Left forelimb (tissue), 1 donor: ENCODE measurements at regions not wholly inside any gene's neighbourhood (a gene's known extent, or its start where the extent isn't known, plus 50 kb on each side); places are given as distances from the start of the nearest gene placed in this dataset.

Source experiments
- DNase-seq: peaks from one replicate; pipeline ENCODE4 v3.0.0-alpha.2; 2018; ENCODE audit warnings: low spot score

DNA sequence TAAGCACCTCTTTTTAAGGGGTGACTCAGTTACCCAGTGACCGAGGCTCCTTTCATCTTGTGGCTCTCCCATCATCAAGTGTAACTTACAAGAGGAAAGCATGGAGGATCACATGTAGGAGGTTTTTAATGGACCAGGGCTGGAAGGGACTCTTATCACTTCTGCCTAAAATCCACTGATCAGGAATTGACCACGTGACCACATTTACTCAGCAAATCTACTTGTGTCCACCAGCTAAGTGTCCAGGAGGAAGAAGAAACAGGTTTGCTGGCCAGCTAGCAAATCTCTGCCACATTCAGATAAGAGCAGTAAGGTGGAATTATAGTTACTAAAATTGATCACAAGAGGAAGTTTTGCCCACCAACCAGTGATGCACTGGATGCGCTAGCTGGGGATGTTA, 486.0 kb downstream of the ENC1 start:
- no peak for DNase-seq

DNA sequence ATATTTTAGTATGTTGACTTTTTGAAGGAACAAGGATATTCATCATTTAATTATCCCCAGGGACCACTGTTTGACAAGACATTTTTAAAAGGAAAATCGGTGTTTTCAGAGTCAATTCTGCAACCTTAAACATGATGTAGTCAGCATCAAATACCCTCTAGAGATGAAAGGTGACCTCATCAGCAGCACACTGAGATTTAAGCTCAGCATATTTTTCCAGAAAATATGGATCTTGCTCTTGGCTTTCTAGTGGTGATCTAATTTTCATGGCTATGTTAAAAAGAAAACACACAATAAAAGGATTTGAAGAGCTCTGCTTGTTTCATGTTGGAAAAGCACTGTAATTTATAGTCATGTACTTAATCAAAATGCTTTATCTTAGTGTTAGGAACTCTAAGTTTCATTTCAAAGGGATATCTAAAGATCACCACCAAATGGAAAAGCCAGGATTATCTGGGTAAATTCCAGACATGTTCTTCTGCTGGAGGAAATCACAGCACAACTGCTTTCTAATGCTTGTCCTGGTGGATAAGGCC, 487.2 kb downstream of the ENC1 start:
- DNase-seq: no peak

DNA sequence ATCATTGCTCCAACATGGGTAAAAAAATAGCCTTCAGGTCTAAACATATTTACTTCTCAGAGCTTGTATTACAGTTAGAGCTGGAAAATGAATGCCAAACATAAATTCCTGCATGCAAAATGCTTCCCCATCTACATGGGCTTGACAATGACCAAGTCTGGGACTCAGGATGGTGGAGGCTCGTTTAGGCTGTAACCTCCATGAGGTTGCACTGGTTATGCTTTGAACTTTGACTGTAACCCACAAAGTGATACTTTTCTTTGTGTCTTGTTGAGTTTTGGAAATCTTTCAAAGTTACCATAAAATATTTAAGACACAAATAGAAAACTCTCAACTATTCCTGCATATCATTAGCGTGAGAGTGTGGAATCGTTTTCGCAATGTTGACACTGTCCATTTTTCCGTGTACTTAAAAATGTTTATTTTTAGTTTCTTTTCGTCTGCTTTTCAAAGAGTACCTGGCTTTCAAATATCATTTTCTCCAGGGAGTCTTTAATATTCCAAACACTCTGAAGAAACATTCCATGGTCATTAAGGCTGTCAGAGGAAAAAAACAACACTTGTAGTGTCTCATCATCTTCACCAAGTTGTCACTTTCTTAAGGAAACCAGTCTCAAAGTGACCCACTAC, 487.8 kb downstream of the ENC1 start:
- DNase-seq: no peak

DNA sequence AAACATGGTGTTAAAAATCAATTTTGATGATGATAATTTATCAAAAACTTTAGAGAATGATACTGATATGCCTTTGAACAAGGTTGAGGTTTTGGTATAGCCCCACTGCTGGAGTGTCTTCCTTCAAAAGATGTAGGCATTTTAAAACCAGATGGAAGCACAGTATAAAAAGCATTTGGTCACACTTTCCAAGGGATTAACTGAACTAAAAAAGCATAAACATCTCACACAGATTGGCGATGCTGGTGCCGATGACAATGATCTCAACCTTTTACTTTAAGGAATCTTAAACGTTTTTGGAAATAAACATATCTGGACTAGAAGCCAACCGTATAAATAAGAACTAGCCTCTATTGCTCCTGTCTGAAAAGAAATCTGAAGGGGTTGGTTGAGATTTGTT, 488.4 kb downstream of the ENC1 start:
- DNase-seq: no peak

DNA sequence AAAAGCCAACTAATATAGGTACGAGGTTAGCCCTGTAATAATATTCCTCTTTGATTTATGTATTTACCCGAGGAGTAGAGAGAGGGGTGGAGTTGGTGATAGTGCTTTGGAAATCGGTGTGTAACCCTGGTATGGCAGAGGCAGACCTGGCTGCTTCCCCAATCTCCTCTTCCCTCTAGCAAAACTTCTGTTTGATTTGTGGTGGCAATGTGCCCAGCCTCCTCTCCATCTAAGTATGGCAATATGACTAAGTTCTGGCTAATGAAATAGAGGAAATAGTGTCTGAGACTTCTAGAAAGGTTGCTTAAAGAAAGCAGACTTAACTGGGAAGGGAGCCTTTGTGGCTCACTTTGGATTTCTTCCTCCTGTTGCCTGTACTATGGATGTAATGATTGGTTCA, 491.1 kb downstream of the ENC1 start:
- DNase-seq: no peak

DNA sequence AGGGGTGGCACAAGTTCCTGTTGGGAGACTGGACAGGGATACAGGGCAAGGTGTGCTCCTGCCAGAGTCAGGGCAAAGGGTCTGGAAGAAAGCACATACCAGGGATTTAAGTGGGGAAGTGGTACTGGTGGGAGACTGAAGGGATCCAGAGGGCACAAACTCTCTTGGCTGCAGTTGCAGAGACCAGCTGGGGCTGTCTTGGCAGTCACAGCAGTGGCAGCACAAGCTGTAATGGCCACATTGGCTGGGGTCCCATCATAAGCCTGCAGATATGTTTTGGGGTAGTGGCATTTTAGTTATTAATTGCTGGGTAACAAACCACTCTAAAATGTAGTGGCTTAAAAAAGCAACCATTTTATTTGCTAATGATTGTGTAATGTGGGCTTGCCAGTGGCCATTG, 492.2 kb downstream of the ENC1 start:
- no peak for DNase-seq

DNA sequence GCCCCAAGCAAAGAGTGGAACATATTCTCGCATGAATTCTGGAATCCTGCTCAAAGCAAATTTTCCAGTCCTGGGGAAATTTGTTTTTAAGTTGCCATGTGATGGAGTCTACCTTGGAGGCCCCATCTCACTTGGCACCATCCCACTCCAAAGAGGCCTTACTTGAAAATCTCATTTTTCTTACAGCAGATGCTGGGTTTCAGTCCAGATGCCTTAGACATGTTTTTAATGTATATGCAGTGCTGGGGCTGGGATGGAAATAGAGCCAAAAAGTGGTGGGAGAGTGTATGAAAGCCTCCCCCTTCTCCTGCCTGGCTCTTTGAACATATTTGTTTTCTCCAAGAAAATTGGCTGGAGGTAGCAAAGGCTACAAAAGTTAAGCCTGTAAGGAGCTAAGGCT, 493.7 kb downstream of the ENC1 start:
- DNase-seq: no peak

DNA sequence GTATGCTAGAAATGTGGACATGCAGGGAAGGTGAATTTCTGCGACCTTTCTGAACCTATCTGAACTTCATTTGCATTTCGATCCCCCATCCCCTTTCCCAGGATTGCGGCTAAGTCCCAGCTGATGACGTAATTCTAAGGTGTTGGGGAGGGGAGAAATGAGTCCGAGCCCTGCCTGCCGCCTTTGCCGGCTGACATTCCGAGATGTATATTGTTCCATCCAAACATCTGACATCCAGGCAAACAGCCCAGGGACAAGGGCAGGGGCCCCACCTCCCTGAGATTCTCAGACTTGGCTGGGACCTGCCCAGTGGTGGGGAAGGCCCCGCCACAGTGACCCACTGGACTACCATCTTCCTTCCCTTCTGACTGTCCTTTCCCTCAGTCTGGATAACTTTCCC, 494.6 kb downstream of the ENC1 start:
- no peak for DNase-seq

DNA sequence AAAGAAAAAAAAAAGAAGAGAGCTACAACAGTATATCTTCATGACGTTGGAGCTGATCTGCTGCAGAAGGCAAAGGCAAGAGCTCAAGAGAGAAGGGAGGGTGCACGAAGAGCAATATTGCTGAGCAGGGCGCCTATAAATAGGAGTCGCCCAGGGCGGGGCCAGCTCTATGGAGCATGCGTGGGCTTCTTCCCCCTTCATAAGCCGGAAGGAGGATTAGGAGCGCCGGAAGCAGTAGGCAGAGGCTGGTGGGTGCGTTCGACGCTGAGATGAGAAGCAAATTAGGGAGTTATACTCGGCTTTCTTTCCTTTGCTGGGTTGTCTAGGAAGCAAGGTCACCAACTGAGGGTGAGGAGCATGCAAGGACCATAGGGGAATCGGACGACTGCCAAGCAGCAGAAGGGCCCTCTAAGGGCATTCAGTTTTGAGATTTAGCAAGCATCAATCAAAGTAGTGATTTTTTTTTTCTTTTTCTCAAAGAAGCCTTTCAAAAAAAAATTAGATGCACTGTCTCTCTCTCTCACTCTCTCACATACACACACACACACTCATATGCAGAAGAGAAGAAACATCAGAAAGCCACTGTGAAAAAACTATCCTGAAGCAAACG, 496.7 kb downstream of the ENC1 start:
- DNase-seq: no peak

DNA sequence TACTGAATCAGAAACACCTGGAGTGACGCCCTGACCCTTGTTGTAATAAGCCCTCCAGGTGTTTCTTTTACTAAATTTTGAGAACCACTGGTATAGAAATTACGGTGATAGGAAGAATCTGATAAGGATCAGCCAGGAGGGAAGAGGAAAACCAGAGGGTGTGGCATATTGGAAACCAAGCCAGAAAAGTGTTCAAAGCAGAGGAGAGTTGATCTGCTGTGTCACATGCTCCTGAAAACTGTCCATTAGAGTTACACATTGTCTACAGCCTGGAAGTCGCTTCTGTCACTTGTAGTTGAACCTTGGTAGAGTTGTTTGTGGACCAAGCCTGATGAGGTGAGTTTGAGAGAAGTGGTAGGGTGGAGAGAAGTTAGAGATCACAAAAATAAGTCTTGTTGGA, 497.4 kb downstream of the ENC1 start:
- no peak for DNase-seq

DNA sequence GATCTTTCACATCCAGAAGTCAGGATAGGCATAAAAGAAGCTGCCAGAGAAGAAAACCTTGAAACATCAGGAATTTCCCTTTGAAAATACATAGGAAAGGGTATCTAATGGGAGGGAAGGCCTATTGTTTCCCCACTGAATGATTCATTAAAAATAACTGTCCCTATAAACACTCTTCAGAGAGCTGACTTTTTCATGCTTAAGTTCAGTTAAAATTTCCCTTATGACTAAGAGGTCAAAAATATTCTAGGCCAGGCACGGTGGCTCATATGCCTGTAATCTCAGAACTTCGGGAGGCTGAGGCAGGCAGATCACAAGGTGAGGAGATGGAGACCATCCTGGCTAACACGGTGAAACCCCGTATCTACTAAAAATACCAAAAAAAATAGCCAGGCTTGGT, 499.5 kb downstream of the ENC1 start:
- no peak for DNase-seq

DNA sequence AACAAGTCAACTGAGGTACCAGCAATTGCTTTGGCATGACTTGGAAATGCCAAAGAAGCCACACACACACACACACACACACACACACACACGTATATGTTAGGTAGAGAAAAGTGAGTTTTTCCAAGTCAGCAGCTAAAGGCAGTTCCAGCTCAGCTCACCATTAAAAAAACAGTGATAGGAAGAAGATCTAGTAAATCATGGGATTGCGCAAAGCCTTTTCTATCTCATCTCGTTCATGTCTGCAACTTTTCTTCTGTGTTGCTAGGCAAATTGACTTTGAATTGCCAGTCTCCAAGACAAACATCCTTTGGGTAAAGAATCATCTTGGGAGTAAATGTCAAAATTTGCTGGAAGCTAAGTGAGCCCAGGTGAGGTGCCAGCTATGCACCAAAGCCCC, 500.1 kb downstream of the ENC1 start:
- DNase-seq: no peak

DNA sequence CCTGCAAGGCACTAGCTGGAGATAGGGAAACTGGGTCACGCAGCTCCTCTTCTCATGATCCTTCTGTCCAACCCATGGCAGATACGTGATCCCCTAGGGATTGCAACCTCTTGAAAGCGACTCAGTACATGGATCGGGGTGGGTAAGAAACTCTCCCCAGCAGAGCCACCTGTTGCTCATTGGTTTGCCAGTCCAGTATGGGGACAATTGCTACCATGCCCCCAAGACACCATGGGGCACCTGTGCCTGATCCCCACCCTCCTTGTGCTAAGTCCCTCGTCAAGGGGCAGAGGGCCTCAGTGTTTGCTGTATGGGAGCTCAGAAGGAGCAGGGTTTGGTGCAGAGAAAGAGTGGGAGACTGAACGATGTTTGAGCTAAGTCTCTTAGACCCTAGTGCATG, 500.9 kb downstream of the ENC1 start:
- no peak for DNase-seq

DNA sequence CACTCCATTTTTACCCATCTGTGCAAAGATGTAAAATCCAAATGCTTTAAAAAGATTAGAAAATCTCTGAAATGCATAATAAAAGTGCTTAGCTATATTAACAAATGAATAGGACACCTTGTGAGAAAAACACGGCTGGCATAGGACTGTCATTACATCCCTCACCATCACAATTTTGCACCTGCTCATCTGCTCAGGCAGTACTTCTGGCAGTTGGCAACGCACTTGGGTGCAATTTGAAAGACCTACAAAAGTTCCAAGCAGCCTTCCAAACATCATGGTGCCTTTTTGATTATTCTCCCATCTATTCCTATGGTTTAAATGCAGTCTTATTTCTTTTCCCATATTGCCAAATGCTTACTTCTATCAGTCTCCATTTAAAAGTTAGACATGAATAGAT, 501.8 kb downstream of the ENC1 start:
- no peak for DNase-seq

DNA sequence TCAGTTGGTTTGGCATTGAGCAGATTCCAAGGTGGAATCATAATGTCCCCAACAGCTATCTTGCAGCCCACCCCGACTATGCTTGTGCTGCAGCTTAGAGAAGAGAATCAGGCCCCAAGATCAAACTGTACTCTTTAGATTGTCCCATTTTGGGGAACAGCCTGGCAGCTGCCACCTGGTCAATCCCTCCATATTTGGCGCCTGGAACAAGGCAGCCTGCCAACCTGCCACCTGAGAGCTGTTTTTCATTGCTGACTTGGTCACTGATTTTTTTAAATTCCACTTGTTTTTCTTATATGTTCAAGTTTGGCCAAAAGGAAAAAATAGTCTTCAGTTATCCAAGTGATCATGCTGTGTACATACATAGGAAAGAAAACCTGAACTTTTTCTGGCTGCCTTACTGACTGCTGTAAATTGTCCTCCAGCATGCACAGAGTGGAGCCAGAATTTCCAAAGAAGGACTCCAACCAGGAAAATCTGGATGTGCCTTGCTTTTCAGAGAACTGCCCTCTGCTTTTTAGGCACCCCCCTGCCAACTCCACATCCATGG, 504.2 kb downstream of the ENC1 start:
- no peak for DNase-seq

DNA sequence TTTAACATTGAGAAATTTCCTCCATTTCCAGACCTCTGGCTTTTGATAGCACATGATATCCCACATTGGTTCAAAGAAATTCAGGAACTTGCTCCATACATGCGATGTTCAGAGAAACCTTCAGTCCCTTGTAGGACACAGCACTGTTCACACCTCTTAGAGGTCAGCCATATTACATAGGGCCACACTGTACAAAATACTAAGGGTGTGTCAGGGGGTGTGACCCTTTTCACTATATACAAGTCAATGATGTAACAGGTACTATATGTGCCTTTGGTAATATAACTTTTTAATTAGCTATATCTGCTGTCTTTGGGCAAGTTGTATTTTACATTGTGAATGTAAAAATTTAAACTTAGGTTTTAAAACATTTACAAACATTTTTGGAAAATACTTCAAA, 505.5 kb downstream of the ENC1 start:
- no peak for DNase-seq

DNA sequence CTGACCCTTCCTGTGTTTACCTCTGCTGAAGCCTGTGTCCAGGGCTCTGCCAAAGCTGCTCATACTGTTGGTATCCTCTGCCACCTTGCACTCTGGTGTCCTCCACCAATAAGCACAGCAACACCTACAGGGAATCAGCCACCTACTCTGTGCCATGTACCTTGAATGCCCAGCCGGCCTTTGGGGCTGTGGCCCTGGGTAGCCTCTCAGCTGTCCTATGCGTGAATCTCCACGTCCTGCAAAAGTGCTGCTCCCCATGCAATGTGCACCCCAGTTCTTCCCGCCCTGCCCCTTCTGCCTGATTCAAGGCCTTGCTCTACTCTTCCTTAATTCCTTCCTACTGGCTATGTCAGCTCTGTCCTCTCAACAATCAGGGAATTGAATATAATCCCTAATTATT, 506.5 kb downstream of the ARHGEF28 start:
- no peak for DNase-seq

DNA sequence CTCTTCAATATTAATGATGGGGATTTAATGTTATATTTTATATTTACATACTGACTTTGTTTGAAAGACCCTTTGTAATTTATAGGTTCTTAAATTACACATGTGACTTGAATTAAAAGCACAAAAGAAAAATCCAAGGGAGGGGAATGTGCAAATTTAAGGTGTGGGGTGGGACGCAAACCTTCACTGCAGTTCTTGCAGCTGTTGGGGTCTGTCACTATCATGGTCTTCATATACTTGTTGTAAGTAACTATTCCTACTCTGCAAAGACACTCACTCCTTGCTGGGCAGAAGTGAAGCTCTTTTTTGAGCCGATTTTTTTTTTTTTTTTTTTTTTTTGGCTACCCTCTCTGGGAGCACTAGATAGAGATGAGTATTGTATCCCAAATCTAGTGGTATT, 505.3 kb downstream of the ARHGEF28 start:
- DNase-seq: no peak

DNA sequence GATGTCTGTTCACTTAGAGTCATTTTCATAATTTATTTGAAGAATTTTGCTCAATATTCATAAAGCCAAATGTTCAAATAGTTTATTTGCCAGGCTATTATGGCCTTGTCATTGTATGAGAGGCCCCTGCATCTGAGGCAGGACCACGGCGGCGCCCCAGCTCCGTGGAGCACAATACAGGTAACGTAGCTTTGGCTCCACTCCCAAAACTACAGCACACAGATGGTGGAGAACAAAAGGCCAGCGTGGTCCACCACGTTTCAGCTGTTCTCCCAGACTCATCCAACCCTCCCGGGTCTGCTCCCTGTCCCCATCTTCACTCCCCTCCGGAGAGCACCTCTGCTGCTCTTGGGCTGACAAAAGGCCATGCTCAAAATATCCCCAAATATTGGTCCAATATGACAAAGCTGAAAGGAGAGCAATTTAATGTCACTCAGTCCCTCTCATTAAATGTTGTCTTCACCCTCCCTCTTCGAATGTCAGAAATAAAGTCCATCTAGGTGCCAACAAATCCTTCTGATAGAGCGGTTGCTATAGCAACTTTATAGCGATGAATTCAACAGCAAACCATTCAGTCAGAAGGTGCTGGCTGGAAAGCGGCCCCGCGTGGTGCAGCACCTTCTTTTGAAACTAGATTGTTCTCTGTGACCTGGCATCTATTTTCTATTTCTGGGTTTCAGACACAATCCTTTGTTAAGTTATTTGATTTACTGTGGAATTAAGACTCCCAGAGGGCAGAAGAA, 504.3 kb downstream of the ARHGEF28 start:
- no peak for DNase-seq

DNA sequence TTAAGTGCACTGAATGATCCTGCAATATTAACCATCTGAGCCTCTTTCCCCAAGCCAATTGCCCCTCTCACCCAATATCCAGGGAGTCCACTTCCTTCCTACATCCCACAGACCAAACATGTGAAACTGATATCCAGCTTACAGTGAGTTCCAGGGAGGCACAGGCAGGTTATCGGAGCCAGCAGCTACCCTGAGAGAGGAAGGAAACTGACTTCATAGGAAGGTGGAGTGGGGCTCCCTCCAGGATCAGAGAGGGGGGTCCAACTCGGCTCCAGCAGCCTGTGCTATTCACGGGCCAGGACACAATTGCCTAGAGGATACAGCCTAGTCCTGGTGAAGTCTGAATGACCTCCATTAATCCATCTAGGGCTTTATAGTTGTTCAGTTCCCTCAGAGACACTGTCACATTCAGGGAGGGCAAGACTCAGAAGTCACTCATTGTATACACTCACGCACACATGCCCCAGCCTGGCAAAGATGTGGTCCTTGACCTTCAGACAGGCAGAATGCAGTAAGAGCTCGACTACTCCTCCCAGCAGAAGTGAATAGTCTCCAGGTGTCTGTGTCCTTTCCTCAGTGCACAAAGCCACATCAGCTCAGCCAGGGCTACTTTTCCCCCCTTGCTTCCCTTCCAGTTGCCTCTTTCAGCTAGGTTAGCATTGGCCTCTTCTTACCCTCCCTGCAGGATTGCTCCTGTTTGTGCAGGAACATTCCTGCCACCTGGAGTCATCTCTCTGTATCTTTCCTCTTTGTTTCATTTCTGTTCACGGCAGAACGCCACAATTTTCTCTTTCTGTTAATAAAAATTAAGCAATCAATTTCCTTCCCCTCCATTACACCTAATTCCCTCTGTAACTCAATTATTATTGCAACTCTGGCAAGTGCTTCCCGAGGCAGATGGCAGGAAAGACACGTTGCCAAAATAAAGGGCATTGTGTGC, 501.7 kb downstream of the ARHGEF28 start:
- no peak for DNase-seq

DNA sequence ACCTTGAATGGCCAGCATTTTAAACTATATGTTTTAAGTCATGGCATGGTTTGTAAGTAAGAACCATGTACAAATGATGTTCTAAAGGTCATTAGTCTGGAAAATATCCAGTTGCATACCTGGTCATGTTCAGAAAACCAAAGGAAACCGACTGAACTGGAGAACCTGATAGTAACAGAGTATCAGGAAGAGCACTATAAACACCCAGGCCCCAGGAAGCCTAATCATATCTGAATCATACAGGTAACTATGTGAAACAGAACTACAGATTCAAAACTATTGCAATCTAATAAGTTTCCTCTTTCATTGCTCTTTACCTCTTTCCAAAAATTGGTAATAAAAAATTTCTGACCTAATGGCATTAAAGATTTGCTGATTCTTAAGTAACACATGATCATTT, 500.3 kb downstream of the ARHGEF28 start:
- no peak for DNase-seq

DNA sequence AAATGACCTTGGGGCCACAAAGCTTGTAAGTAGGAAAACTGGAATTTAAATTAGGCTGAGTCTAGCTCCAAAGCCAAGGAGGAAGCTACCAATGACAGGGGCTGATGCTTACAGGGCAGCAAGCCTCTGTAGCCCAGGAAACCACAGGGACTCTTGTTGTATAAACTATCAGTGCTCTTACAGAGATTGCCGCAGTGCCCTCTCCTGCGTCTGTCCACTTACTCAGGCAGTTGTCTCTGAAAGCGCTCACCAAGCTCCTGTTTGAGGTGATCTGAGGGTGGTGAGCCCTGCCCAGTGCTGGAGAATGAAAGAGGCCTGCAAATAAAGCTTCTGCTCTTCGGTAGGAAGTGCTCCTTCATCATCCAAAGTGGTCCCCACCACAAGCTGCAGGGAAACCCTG, 498.8 kb downstream of the ARHGEF28 start:
- DNase-seq: no peak
